ENCODE measurements at regions not wholly inside any gene's neighbourhood (a gene's known extent, or its start where the extent isn't known, plus 50 kb on each side); places are given as distances from the start of the nearest gene placed in this dataset.

DNA sequence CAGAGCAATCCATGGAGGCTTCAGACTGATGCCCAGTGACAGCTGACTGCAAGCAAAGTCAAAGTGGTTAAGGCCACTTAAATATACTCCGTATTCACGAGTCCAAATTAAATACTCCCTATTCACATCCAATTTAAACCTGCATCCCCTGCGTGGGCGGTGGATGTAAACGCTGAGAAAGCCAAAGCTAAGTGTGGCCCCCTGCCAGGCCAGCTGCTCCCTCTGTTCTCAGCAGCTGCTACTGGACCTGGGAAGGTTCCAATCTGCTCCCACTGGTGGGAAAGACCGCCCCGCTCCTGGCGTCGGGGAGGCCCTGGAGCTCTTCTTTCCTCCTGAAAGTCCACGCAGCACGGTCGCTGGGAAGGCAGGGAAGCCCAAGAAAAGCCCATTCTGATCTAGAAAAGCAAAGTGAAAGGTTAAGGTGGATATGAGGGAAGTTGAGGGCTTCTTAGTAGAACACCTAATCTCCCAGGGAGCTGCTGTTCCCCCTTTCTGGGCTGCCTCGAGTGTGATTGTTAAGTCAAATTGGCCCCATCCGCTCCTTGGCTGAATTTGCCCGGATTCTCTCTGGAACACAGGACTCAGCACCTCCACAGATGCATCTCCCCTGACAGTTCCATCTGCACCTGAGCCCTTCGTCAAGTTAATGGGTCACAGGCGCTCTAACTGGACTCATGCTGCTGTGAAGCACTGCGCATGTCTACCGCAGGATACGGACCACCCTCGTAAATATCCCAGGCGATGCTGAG is 205.5 kb downstream of the USP12 start:
- no peak for DNase-seq

DNA sequence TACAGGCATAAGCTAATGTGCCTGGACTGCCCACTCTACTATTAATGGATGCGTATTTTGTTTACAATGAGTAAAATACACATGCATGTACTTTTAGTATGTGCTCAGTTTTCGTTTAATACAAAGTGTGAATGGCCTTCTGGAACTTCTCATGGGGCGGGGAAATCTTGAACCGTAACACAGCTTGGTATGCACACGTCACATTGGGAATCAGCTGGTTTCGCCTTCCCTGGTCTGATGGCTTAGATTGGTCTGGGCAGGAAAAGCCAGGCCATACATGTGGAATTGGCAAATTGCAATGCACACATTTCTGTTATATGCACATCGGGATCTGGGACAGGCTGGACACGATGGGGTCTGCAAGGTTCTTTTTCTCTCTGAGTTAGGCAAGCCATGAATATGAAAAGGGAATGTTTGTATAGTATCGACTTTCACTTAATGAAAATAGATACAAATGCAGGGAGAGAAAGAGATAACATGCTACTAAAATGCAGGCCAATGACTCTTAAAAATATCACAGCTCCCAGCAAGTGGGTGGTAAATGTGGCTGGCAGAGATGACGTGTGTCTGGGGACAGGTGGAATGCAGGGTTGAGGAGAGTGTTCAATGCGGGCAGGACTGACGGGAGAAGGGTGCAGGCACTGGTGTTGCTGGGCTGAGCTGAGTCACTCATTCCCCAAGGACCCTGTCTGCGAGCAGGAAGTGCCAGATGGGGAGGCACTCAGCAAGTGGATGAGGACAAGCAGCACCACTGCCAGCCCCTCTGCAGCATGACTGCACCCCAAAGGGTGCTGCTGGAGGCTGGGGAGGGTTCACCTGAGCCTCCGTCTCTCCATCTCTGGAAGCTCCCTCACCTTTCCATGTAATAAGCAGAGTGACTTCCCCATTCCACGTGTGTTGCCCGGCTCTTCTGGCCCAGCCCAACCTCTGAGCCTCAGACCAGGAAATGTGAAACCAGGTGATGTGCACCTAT is 204.0 kb upstream of the GPR12 start:
- no peak for DNase-seq

DNA sequence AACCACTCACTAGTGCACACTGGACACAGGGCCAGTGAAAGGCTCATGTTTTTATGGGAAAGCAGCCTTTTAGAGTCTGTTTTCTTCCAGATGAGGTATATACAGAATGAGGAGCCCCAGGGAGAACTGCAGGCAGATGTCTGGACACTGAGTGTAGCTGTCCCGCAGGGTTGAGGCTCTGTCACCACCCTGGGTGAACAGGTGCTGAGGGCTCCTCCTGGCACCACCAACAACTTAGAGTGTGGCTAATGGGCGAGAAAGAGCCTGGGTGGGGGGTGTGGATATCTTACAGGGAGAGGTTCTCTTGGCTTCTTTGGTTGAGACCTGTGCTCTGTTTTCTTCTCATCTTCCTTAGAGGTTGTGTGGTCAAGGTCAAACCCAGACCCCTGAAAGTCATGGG is 202.1 kb upstream of the GPR12 start:
- no peak for DNase-seq

DNA sequence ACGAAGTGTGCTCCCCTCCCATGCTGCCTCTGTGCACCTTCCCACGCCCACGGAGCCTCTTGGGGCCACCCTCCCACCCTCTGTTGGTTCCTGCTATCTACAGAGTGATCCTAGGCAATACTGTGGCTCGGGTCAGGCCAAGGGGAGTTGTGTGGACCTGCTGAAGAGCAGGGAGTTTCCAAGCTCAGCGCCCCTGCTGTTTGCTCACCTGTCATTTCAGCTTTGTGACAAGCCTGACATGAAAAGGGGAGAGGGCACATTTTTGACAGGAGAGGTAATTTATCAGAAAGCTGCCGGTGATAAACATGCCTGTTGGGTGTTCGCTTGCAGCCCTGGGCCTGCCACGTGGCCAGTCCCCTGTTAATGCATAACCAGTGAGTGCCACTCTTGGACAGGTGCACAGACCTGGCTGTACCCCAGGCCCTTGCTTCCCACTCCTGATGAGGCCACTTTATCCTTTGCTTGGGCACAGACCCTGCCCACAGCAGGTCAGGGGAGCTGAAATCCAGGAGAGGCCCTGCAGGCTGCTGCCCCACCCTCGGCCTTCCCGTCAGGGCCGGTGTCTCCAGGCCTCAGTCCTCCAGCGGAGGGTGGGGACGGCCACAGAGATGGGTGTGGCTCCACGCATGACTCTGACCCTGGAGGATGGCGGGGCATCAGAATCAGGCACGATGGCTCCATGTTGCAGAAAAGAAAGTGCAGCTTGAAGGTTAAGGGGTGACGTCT is 201.5 kb upstream of the GPR12 start:
- DNase-seq: no peak

DNA sequence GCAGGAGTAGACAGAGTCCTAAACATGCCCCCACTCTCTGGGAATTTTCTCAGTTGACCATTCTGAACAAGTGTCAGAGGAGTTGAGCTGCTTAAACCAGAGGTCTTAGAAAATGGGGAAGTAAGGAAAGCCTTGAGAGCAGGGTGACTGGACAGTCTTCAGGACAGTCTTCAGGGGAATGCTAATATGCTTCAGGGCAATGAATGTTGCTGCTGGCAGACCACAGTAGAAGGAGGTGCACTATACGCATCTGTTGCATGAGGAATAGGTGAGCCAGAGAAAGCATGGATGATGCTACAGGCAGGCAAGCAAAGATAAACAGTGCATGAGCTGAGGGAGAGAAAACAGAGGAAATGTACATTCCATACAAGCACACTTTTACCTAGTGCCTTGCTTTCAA is 196.6 kb upstream of the GPR12 start:
- DNase-seq: no peak

DNA sequence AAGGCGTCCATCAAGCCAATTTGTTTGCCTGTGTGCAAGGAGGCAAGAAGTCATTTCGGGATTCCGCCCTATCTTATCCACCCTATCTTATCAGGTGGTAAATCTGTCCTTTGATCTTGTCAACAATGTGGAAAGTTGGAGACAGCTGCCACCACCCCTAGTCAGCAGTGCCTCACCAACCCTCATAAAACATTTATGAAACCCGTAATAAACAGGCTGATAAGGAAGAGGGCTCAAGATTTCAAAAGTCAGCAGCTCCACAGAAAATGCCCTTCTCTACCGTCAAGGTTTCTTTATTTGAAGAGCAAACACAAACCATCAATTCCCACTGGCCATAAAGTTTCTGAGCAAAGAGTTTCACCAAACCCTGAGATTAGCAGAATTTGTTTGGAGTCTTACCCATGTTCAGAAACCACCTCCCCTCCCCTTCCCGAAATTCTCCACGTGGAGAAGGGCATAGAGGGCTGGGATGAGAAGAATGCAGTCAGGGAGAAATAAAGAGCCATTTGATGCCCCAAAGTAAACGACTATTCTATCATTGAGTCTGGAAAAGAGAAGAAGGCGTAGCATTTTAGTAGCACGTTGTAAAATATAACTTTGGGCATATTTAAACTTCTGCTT is 196.0 kb upstream of the GPR12 start:
- DNase-seq: no peak

DNA sequence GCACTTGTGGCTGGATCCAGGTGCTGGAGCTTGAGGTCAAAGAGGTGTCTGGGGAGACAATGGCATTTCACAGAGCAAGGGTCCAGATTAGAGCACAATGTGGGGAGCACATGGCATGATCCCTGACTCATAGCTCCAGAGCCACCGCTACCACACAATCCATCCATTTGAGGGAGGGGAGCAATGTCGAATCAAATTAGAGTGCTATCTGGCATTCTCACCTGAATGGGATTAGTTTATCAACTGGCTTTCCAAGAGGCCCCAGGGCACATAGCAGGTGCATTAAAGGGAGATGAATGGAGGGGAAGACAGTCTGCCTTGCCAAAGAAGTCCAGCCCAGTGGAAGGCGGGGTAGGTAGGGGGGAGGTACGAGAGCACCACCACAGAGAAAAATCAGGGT is 194.4 kb upstream of the GPR12 start:
- no peak for DNase-seq

DNA sequence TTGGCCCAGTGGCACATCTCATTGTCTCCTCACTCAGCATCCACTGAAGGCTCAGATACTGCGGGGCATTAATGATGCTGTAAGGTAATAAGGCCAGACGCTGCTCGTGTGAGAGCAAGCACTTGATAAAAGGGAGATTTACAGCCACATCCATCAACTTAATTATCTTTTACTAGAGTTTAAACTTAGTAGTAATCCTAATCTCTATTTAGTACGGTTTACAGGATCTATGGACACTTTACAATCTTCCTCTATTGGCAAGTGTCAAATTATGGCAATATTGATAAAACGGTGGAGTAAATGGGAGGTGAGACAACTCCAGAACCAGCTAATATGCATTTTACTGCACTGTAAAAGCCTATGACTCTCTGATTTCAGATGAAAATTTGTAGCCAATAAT is 192.7 kb upstream of the GPR12 start:
- no peak for DNase-seq

DNA sequence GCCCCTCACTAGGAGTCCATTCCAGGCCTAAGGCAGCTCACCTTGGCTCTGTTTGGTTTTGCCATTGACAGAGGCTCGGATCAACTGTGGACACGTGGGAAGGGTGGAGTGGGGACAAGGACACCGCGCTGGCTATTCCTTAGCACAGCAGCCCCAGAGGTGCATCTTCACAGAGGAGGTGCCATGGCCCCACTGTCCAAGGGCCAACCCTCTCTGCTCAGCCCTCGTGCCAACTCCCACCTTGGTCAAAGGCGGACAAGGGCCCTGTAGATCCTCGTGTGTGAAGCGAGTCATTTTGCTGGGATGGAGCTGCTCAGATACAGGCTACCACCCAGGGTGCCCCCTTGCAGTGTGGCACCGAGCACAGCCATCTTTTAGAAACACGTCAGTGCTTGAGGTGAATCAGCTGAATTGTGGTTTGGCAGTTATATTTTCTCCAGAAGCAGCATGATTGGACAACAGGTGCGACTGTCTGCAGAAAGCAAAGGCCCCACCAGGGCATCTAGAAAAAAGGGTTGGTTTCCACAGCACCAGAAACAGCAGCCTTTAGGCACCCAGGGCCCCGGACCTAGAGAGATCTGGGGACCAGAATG is 192.1 kb upstream of the GPR12 start:
- no peak for DNase-seq

DNA sequence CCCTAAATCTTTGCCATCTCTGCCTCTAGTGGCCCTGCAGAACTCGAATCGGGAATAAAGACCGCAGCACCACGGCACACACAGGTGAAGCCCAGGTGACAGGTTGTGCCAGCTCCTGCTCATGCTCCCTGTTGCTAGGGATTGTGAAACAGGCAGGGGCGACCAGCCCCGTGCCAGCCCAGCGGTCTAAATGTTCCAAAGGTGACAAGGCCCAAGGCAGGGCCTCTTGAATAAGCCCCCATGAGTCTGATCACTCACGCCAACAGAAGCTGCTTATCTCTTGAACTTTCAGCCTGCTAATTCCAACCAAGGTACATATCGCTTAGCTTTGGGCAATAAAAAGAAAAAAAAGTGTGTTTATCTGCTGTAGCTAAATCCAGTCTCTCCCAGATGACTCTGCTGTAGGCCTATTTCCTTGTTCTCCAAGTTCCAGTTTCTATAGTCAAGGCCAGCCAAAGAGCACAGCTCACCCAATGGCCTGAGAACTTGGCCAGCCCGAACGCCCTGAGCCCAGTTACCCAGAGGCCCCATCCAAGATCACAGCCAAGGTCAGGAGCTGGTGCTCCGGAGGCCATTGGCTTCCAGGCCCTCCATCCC is 191.1 kb upstream of the GPR12 start:
- DNase-seq: no peak

DNA sequence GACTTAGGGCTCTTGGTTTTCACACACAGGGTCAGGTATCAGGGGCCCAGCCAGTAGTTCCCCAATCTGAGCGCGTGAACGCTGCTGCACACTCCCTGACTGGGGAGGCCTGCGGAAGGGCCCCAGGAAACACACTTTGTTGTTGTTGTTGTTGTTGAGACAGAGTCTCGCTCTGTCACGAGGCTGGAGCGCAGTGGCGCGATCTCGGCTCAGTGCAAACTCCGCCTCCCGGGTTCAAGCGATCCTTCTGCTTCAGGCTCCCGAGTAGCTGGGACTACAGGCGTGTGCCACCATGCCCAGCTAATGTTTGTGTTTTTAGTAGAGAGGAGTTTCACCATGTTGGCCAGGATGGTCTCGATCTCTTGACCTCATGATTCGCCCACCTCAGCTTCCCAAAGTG is 190.4 kb upstream of the GPR12 start:
- DNase-seq: no peak

DNA sequence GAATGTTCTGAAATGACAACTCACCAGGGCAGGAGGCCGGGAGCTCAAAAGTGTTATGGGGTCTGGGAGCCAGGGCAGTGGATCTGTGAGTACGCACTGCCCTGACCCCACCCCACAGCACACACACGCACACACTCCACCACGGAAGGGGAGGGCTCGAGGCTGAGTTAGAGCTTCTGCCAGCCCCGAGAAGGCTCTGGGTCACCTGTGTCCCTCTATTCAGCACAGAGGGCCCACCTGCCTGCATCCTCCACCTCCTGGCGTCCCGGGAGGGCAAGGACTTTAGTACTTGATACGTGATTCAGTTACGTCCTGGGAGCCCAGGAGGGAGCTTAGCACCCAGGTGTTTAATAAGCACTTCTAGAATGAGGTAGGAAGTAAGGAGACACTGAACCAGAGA is 190.0 kb upstream of the GPR12 start:
- DNase-seq: no peak

DNA sequence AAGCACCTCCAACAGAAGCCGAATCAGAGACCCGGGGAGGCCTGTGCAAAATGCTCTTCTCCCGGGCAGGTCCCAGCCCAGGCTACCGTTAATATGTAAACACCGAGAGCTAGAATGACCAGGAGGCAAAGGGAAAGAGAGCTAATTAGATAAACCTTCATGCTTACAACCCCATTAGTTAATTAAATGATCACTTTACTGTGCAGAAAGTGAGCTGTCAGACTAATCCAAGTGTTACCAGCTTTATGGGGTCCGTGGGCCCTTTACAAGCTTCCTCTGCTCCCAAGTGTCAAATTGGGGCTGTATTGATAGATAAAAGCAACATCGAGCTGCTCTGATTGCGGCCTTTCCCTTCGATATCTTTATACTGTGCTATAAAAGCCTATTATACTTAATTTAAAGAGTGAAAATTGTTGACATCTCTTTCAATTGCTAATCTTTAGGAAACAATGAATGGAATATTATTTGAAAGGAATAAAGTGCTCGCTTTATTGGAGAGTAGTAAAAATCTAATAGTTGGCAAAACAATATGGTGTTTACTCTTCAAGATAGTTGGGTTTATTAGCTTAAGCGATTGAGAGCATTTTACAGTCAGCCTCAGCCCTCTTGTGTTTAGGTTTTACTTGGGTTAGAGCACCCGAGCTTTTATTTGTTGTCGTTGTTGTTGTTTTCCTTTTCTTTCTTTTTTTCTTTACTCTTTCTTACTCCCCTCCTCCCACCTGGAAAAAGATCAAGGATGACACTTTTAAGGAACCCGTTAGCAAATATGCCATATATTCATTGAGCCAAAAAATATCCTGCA is 189.3 kb upstream of the GPR12 start:
- no peak for DNase-seq

DNA sequence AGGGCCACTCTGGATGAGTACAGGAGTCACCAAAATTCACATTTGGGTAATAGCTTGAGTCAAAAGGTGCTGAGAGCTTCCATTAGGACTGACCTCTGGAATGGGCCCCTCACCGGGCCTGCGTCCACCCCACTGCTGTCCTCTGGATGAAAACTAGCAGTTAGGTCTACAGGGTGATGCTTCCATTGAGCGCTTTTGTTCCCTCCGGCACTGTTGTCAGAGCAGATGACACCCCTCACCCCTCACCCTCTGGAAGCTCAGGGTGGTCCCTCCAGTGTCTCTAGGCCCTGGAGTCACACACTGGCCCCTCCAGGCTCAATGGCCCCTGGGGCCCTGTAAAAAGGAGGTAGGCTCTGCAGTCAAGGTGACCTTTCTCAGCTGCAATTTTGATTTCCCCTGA is 187.8 kb upstream of the GPR12 start:
- DNase-seq: no peak

DNA sequence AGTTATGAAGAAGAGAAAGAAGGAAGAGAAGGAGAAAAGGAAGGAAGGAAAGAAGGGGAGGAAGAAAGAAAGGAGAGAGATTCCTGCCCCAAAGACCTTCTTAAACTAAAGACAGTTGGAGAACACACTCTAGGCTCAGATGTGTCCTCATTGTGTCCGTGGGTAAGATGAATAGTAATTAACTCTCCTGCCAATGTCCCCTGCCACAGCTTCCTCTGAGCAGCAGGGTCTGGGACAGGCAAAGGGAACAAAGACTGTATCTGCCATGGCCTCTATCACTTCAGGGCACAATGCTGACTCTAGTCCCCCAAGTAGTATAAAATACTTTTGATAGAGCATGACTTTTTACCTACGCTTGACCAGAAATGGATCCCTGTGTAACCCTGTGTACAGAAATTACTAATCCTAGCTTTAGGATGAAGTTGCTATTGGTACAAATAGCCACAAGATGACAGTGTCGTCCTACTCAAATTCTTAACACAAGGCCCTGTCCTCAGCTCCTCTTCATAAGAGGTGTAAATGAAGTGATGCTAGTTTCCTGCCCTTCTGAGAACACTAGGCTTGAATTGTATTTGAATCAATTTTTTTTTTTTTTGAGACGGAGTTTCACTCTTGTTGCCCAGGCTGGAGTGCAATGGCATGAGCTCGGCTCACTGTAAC is 186.2 kb upstream of the GPR12 start:
- peak; percentile 25 for DNase-seq

DNA sequence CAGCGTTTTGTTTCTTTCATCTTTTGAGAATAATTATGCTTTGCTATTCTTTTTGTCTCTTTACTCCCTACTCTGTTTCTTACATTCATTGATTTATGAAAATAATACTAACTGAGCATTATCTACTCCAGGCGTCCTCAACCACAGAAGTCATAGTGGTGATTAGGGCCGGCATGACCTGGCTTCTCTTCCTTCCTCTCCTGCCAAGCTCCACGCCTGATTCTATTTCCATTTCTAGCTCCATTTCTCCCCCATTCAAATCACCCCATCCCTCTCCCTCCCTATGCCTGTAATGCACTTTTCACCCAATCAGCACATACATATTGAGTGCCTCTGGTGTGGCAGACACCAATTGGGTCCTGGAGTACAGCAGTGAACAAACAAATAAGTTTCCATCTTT is 183.2 kb upstream of the GPR12 start:
- no peak for DNase-seq

DNA sequence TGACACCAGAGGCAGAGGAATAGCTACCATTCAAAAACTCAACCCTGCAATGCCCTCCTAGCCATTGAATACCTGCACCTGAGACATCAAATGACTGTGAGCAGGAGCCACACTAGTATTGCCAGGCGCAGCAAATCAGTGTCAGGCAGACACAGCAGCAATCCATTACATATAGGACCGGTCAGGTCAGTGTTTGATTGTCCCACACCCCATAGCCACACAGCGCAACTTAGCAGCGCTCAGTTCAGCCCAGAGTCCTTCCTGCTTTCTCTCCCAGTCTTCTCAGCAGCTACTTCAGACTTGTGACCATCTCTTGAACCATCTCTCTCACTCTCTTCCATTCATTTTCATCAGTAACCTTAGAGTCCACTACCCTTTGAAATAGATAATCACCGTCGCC is 181.6 kb upstream of the GPR12 start:
- no peak for DNase-seq

DNA sequence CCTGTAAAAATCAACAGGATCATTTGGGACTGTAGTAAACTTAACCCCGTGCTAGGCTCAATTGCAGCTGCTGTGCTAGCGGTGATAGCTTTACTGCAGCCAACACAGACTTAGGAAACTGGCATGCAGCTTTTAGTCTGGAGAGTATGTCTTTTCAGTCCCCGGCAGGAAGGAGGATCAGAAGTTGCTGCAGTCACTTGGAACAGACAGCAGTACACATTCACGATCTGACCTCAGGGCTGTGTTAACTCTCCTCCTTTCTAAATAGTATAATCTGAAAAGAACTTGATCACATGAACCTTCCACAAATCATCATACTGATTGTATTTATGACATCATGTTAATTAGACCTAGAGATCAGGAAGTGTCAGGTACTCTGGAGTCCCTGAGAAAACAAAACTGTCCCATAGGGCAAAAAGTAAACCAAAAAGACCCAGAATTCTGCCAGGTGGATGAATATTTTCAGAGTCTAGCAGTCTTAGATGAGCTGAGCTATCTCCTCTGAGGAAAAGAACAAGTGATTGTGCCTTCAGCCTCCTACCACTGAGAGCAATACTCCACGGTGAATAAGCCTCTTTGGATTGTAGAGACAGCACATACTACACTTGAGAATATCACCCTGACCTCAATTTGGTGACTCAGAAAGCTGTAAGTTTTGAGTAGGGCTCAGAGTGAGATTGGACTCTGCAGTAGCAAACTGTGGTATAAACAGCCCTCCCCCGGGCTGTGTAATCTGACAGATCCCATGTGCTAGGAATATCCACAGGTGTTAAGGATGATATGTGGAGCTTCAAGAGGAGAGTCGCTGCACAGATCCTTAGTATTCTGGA is 181.0 kb upstream of the GPR12 start:
- no peak for DNase-seq

DNA sequence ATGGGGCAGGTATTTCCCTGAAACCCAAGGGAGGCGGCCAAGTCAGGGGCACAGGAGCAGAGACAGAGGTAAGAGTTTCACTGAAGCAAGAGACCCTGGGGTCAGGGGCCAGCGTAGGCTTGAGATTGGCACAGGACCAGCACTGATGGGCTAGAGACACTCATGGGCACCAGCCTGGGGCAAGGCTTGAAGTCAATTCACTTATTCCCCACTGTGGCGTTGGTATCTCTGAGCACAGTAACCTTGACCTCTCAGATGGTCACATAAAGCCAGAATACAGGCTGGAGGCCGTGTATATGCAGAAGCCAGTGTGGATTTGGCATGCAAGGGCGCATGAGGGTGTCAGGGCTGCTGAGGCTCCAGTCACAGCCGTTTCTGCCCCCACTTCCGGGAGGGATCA is 173.5 kb upstream of the GPR12 start:
- DNase-seq: no peak

DNA sequence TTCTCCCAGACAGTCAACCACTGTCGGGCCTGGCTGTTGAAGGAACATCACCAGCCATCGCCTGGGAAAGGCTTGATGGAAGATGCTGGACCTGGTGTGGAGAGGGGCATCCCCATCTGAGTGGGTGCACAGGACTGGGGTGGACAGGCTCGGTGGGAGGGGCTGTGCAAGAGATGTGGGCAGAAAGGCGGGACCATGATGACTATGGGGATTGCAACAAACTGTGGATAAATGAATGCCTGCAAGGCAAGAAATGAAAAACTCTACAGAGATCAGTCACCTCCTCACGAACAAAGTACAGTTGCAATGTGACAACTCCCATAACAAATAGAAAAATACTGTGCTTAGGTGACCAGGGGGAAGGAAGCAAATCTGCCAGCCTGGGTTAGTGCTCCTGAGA is 171.9 kb upstream of the GPR12 start:
- no peak for DNase-seq
